NCI-H128 (cell line): ENCODE measurements at regions not wholly inside any gene's neighbourhood (a gene's known extent, or its start where the extent isn't known, plus 50 kb on each side); places are given as distances from the start of the nearest gene placed in this dataset.
"Not testable (repeated sequence)": the region's sequence is repeated elsewhere in the genome, so short reads cannot be mapped to it uniquely, and the experiment has no call there.

ENCODE experiments used
- DNase-seq: peaks from one replicate; lab custom pipeline; 2025; ENCODE audit not compliant: unreplicated experiment; lab: John Stamatoyannopoulos, UW

DNA sequence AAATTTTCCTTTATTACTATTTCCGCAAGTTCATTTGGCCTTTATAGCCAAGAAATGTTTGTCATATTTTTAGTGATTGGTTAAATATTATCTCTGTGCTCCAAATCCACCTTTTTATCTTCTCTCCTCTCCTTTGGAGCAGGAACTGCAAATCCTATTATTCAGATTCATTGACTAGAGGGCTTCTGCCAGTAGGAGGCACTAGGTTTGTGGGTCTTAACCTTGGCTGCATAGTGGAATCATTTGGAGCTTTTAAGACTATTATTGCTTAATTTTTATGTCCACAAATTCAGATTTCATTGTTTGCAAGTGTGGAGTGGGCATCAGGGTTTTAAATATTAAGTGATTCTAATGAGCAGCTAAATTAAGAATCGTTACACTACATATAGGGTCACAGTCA is 75.3 kb upstream of the SYT10 start:
- no peak for DNase-seq

DNA sequence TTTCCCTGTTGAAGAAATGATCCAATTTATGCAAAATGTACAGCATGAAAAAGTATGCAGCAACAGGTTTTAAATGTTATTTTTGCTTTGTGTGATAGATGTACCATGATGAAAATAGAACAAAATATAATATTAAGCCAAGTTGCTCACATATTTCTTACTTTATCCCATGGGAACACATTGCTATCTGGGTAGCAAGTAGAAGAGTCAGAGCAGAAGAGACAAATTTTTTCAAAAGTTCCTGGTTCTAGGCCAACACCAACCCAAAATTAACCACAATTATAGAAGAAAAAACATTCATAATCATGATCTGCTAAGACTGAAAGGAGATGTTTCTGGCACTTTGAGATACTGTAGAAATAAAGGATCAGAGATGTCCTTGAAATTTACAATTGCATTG is 79.9 kb upstream of the SYT10 start:
- DNase-seq: no peak

DNA sequence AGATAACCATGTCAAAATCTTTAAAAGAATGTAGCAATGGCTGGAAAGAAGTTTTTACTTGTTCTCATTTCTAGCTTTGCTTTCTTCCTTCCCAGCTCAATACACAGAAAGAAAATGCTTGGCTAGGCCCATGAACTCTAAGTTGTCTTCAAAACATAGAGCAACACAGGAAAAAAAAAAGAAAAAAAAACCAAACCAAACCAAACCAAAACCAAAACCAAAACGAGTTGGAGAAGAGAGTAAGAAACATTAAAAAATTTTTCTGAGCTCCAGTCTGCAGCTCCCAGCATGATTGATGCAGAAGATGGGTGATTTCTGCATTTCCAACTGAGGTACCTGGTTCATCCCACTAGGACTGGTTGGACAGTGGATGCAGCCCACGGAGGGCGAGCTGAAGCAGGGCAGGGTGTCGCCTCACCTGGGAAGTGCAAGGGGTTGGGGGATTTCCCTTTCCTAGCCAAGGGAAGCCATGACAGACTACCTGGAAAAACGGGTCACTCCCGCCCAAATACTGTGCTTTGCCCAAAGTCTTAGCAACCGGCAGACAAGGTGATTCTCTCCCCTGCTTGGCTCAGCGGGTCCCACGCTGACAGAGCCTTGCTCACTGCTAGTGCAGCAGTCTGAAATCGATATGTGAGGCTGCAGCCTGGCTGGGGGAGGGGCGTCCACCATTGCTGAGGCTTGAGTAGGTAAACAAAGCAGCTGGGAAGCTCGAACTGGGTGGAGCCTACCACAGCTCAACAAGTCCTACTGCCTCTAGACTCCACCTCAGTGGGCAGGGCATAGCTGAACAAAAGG is 81.1 kb upstream of the SYT10 start:
- not testable (repeated sequence) for DNase-seq

DNA sequence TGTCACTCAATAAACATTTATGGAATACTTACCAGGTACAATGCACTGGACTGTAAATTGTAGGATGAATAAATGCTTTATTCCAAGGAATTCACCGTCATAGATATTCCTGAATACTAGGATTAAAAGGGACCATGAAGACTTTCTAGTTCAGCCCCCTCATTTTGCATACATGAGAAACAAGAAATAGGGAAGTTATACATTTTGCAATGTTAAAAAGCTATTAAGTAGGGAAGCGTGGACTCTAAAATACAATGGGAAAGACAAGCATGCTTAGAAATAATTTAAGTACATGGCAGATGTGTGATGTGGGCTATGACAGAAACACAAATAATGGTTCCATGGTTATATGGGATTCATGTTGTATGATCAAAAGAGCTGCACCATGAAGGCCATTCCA is 89.4 kb upstream of the SYT10 start:
- DNase-seq: no peak

DNA sequence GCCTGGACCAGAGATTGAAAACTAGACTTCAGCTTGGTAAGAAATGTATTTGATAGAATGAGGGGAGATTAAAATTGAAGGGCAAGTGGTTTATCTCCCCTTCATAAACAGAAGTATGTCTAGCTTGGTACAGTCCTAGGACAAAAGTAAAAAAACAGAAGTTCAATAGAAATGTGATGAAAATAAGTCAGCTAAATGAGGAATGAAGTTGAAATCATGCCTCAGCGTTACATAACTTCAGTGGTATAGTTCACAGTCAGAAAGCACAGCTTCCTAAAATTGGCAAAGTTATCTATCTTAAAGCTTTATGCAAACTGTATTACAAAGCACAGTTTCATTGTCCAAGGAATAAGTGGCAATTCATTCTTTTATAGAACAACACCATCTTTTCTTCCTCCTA is 90.2 kb upstream of the SYT10 start:
- DNase-seq: no peak

DNA sequence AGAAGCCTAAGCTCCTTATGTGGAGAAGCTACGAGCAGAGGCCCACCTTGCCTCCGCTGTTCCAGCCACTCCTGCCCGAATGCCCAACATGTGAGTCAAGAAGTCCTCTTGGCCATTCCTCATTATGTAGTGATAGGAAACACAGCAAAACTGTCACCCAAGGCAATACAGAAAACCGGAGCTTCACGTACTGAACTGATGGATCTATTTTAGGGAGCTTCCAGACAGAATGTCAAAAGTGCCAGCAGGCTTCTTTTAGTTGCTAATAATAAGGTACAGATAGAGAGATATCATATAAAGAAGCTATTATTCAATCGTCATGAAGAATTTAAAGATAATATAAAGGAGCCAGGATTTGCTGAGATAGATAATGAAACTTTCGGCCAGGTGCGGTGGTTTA is 91.6 kb upstream of the SYT10 start:
- no peak for DNase-seq

DNA sequence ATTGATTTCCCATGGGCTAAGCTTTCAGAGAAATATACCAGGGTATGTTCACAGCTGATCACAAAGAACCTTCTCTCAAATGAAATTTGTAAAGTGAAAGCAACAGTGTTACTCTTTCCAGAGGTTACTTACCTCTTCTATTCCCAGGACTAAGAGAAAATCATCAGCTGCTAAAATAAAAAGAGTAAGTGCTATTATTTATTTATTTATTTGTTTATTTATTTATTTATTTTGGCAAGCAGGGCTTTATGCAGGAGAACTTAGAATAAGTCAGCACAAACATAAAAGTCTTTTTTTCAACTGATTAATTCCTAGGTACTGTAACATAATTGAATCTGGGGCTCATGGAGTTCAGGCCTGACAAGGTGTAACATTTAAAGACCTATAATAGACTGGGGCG is 93.9 kb upstream of the SYT10 start:
- no peak for DNase-seq

DNA sequence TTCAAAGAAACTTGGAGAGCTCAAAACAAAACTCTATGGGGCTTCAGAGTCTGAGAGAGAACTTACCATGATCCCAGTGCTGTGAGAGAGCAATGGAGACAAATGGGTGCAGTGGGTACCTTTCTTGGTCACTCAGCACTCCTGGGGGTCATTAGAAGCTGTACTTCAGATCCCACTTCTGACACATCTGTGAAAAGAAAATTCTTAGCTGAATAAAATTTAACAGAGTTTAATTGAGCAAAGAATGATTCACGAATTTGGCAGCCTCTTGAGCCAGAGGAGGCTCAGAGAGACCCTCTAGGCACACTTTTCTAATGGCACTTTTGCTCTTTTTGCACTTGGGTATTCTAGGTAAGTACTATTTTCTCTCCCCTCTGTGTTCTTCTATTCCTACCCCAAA is 96.8 kb upstream of the SYT10 start:
- DNase-seq: no peak

DNA sequence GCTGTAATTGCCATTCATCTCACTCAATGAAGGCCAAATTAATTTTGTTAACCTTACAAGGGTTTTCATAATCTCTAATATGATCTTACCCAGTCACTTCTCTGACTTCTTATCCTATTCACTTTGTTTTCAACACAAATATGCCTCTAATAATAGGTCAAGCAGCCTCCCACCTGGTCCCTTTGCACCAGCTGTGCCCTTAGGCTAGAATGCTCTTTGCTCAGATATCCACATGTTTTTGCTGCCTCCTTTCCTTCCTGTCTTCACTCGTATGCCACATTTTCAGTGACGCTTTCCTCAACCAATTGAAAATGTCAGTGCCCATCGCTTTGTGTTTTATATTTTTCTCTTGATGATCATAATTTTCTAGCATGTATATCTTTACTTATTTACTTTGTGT is 106.4 kb upstream of the SYT10 start:
- no peak for DNase-seq

DNA sequence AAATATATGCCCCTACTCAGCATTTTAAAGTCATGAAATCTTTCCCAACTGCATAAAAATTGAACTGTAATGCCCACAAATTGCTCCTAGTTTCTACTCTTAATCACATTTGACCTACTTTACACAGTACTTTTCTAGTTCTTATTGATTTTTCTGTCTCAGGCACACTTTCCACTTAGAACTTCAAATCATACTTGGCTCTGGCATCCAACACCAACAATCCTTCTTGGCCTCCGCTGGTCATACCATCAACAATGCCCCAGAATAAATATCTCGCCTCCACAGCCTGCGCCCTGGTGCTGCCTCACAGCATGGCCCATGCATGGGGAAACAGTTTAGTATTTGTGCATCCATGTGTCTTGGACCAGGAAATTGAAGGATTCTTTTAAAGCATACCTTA is 107.5 kb upstream of the SYT10 start:
- no peak for DNase-seq

DNA sequence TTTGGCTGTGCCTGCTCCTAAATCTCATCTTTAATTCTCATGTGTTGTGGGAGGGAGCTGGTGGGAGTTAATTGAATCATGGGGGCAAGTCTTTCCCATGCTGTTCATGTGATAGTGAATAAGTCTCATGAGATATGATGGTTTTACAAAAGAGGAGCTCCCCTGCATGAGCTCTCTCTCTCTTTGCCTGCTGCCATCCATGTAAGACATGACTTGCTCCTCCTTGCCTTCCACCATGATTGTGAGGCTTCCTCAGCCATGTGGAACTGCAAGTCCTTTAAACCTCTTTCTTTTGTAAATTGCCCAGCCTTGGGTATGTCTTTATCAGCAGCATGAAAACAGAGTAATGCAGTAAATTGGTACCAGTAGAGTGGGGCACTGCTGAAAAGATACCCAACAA is 110.6 kb upstream of the SYT10 start:
- DNase-seq: not testable (repeated sequence)

DNA sequence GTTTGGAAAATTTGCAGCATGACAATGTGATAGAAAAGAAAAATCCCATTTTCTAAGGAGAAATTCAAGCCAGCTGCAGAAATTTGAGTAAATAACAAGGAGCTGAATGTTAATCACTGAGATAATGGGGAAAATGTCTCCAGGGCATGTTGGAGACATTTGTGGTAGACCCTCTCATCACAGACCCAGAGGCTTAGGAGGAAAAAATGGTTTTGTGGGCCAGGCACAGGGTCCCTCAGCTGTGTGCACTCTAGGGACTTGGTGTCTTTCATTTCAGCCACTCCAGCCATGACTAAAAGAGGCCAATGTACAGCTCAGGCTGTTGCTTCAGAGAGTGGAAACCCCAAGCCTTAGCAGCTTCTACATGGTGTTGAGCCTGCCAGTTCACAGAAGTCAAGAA is 111.4 kb upstream of the SYT10 start:
- no peak for DNase-seq

DNA sequence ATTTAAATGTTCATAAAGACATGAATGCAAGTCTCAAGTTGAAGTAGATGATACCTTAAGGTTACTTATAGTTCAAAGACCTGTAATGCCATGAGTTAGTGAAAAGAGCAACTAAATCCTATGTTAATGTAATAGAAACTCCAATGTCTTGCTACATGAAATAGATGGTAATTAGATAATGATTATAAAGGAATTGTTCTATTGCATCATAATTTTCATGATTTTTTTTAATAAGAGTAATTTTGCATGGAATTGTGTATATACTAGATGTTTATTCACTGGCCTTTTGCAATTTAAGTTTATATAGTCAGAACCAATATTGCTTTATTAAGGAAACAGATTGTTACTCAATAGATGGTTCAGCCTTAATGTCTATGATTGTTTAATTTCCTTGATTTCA is 115.5 kb upstream of the SYT10 start:
- no peak for DNase-seq

DNA sequence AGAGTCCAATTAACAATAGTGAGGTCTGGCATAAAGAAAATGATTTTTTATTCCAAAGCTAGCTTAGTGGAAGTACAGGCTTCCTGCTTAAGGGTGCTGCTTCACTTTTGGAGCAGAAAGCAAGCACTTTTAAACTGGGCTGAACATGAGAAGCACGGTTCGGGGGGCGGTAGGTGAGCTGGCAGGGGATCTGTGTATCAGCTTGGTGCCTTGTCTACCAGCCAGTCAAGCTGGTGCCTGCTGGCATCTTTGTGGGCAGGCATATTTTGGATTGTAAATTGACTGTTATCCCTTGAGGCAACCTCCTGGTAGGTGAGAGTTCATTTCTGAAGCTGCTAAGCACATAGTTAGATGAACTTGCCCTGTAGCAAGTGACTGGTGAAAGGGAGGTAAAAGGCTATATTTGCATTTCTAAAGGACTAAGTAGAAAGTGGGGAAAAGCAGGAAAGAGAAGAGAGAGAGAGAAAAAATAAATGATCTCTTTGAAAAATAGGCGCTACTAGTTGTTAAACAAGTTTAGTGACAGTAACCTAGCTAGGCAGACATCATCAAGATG is 121.1 kb upstream of the SYT10 start:
- DNase-seq: no peak

DNA sequence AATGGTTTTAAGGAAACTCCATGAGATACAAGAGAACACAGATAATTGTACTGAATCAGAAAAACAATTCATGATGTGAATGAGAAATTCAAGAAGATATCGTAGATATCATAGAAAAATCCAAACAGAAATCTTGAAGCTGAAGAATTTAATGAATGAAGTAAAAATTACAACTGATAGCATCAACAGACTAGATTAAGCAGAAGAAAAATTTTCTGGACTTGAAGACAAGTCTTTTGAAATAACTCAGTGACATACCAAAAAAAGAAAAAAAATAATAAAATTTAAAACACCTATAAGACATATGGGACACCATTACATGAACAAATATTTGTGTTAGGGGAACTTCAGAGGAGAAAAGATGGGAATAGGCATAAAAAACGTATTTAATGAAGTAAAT is 122.8 kb upstream of the SYT10 start:
- no peak for DNase-seq

DNA sequence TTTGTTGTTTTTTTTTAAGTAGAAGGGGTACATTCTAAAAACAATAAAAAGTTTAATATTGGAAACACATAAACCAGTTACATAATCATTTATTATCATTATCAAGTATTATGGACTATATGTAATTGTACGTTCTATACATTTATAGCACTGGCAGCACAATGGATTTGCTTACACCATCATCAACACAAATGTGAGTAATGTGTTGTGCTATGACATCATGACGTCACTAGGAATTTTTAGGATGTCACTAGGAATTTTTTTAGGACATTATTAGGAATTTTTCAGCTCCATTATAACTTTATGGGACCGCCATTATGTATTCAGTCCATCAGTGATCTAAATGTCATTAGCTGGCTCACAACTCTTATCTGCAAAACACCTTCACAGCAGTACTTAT is 126.8 kb upstream of the SYT10 start:
- DNase-seq: no peak

DNA sequence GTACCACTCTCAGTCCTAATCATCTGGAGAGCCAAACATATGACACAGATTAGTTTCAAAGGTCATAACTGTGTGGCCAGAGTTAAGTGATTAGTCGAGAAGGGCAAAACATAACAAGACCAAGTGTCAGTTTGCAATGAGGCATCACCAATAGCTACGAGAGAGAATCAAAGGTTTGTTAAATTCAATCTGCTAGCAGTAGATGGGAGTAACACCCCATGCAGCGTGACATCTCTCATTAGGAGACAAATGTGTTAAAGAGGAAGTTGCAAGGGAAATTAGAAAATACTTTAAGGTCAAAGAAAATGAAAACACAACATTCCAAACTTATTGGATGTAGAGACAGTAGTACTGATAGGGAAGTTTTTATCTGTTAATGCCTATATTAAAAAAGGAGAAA is 135.7 kb upstream of the SYT10 start:
- no peak for DNase-seq

DNA sequence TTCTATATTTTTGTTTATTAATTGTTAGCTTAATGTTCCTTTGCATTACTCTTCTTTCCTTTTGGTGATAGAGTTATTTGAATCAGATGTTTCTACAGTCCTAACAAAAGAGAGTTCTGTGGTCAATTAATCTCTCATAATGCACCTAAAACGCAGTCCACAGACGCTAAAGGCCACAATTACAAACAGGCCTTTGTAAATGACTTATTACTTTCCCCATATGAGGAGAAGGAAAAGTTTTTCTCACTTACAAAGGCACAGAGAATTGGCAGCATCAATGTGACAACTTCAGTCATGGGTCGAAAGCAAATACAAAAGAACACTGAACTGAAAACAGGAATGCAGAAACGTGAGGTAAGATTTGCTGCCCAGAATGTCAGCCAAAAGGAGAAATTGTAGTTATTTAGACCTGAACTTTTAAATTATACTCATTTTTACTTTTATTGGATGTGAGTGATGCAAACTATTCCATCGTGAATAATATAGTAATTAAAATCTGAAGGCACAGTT is 142.0 kb upstream of the SYT10 start:
- DNase-seq: no peak

DNA sequence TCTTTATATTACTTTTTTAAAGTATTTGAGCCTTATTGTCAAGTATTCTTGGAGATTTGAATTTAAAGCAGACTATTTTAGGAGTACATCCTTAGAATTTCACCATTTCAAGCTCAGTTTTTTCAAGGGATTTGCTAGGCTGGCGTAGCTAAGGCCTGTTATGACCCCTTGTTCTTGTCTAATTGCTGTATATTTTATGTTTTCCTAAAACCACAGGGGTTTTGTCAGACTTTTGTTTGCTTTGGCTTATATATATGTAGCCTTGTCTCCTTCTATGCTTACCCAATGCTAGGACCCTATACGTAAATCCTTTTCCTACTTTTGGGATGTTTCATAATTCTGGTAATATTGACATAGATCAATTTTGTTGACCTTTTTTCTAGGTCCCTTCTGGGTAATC is 147.0 kb upstream of the SYT10 start:
- DNase-seq: no peak

DNA sequence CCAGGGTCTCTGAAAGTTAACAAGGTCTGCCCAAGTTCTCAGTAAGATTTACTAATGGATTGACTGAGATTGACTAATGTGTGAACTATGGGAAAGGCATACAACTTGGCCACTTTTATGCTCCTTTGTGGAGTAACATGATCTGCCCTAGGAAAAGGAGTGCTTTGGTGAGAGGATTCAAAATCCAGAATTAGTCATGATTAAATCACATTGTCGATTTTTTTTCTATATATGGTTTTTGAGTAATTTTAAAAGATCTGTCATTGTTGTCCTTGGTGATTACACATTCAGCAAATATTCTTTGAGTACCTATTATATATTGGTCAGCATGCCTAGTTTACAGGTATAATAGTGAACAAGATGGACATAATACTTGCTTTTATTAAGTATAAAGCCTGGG is 147.7 kb upstream of the SYT10 start:
- DNase-seq: no peak

DNA sequence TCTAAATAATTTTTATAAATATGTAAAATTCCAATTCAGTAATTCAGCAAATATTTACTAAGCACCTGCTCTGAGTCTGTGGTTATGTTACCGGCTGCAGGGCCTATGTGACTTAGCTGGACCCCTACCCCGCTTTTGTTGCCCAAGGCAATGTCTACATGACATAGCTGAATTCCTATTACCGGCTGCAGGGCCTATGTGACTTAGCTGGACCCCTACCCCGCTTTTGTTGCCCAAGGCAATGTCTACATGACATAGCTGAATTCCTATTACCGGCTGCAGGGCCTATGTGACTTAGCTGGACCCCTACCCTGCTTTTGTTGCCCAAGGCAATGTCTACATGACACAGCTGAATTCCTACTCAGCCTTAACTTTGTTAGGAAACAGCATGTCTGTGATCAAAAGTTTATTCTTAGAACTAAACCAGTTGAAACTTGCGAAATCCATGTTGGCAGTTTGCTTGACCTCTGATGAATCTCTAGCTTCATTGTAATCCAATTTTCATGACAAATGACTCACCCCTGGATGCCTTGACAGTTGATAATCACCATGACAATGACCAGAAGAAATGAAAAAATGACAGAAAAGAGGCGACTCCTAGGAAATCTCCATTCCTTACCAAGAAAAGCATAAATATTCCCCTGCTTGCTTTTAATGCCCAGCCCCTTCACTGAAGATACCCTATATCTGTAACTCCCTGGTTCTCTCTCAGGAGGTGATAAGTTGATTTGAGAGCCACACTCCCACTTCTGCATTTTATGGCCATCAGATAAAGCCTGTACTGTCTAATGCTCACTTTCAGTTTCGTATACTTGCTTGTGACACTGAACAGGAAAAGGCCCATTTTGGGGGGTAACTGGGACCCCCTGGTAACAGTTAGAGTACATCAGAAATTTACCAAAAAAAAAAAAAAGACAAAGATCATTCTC is 148.4 kb upstream of the SYT10 start:
- DNase-seq: no peak
